ENCODE measurements at regions not wholly inside any gene's neighbourhood (a gene's known extent, or its start where the extent isn't known, plus 50 kb on each side); places are given as distances from the start of the nearest gene placed in this dataset.

DNA sequence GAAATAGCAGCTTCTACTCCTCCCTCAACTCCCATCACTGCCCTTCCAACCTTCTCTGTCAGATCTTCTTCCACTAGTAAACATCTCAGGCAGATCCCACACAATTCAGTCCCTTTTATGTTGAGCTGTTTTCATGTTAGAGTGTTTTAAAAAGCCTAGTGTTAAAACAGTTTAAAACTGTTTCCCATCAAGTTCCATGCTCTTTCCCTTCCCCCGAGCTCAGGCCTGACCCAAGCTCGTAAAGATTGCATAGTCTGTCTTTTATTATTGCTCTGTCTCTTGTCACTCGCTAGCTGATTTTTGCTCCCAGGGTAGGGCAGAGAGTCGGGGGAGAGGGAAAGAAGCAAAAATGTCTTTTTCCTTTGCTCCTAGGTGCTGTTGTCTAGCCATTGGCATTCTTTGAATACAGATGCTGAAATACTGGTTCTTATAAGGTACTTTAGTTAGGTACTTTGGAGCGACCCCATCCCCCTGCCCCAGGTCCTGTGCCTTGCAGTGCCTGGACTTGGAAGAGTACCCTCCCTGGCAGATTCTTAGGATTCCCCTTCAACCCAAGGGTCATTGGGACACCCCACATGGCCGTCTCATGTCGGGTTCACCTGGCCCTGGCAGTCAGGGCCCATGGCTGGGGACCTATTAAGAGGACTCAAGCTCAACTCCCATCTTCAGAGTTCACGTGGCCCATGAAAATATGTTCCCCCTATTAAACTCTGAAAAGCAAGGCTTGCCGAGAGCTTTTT lies 101.2 kb upstream of the ARMC2 start:
- H4K20me1 ChIP-seq (ENCODE audit: control insufficient read depth, extremely low read depth, insufficient read depth, low read length): no peaks in the 10 kb centered on the region
- no peaks in the 10 kb centered on the region for H3K9me3 ChIP-seq (ENCODE audit: control insufficient read depth, low read depth, low read length)
- FAIRE-seq (no peak), DNase-seq (ENCODE audit: low read depth, low spot score) (no peak)
- no peak overlapping the region for H3K27ac ChIP-seq (ENCODE audit: control insufficient read depth, insufficient read depth, low read length)
- peaks cover 33% of the 10 kb centered on the region for H3K4me1 ChIP-seq (ENCODE audit: control insufficient read depth, extremely low read depth, insufficient read depth, low read length)
- no peak overlapping the region for H3K4me3 ChIP-seq (ENCODE audit: control insufficient read depth in 2 of 3, extremely low read depth in 1 of 3, insufficient read depth in 2 of 3, low read depth in 1 of 3, low read length in 3 of 3)
- H3K4me2 ChIP-seq (ENCODE audit: control insufficient read depth, extremely low read depth, insufficient read depth, low read depth, low read length): peak overlapping the region; percentile 42
- no peak for TF ChIP-seq CTCF (optimal IDR thresholded peaks at IDR 0.05 in 1 of 3, IDR thresholded peaks at IDR 0.05 in 1 of 3, conservative IDR thresholded peaks at IDR 0.05 in 1 of 3; ENCODE audit: extremely low read depth in 1 of 3, insufficient read depth in 2 of 3, low read length in 3 of 3)
- no peak for TF ChIP-seq EZH2 (IDR thresholded peaks at IDR 0.05; ENCODE audit: low read length)
- no peak overlapping the region for H3K9ac ChIP-seq (ENCODE audit: control insufficient read depth, extremely low read depth, insufficient read depth, low read length)
- dilution Hi-C loops (cut with MboI; ENCODE audit: extremely low pct_ligation_motif_present, low sequenced_read_pairs): no loop called here
- H3K27me3 ChIP-seq (ENCODE audit: control insufficient read depth, extremely low read depth, insufficient read depth, low read length): no peaks in the 10 kb centered on the region
- no peaks in the 10 kb centered on the region for H3K79me2 ChIP-seq (ENCODE audit: control insufficient read depth, insufficient read depth, low read length)
- no peaks in the 10 kb centered on the region for H3K9me1 ChIP-seq (ENCODE audit: control insufficient read depth, extremely low read depth, insufficient read depth, low read length)
- H2AFZ ChIP-seq (ENCODE audit: control insufficient read depth, low read length): no peak overlapping the region
- no peaks in the 10 kb centered on the region for H3K36me3 ChIP-seq (ENCODE audit: control insufficient read depth in 2 of 2, extremely low read depth in 1 of 2, insufficient read depth in 2 of 2, low read length in 2 of 2)

DNA sequence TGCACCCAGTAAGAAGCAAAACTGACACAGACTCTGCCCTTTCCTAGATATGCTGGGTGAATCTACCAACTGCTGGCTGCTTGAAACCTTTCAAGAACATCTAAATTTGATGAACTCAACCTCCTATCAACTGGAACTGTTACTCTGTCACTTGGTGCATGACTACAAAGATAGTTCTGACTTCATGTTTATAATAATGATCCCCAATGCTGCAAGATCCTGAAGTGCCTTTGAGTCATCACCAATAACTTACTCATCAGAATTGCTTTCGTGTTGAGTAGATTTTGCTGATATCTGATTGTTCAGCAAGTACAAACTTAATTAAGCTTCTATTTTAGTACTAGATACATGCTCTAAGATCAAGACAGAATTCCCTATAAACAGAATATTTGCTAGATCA lies 100.2 kb upstream of the ARMC2 start:
- DNase-seq (ENCODE audit: low read depth, low spot score): no peak
- H3K4me1 ChIP-seq (ENCODE audit: control insufficient read depth, extremely low read depth, insufficient read depth, low read length): peaks cover 29% of the 10 kb centered on the region
- no peak for TF ChIP-seq CTCF (optimal IDR thresholded peaks at IDR 0.05 in 1 of 3, IDR thresholded peaks at IDR 0.05 in 1 of 3, conservative IDR thresholded peaks at IDR 0.05 in 1 of 3; ENCODE audit: extremely low read depth in 1 of 3, insufficient read depth in 2 of 3, low read length in 3 of 3)
- no peak for TF ChIP-seq EZH2 (IDR thresholded peaks at IDR 0.05; ENCODE audit: low read length)
- no peaks in the 10 kb centered on the region for H4K20me1 ChIP-seq (ENCODE audit: control insufficient read depth, extremely low read depth, insufficient read depth, low read length)
- no peak overlapping the region for H3K9ac ChIP-seq (ENCODE audit: control insufficient read depth, extremely low read depth, insufficient read depth, low read length)
- H3K4me3 ChIP-seq (ENCODE audit: control insufficient read depth in 2 of 3, extremely low read depth in 1 of 3, insufficient read depth in 2 of 3, low read depth in 1 of 3, low read length in 3 of 3): no peak overlapping the region
- H3K9me3 ChIP-seq (ENCODE audit: control insufficient read depth, low read depth, low read length): no peaks in the 10 kb centered on the region
- H3K9me1 ChIP-seq (ENCODE audit: control insufficient read depth, extremely low read depth, insufficient read depth, low read length): no peaks in the 10 kb centered on the region
- H3K79me2 ChIP-seq (ENCODE audit: control insufficient read depth, insufficient read depth, low read length): no peaks in the 10 kb centered on the region
- peak; percentile 56 for FAIRE-seq
- no peaks in the 10 kb centered on the region for H3K27me3 ChIP-seq (ENCODE audit: control insufficient read depth, extremely low read depth, insufficient read depth, low read length)
- dilution Hi-C loops (cut with MboI; ENCODE audit: extremely low pct_ligation_motif_present, low sequenced_read_pairs): no loop called here
- no peak overlapping the region for H3K27ac ChIP-seq (ENCODE audit: control insufficient read depth, insufficient read depth, low read length)
- H2AFZ ChIP-seq (ENCODE audit: control insufficient read depth, low read length): no peak overlapping the region
- no peaks in the 10 kb centered on the region for H3K36me3 ChIP-seq (ENCODE audit: control insufficient read depth in 2 of 2, extremely low read depth in 1 of 2, insufficient read depth in 2 of 2, low read length in 2 of 2)
- no peak overlapping the region for H3K4me2 ChIP-seq (ENCODE audit: control insufficient read depth, extremely low read depth, insufficient read depth, low read depth, low read length)

Measured in keratinocyte (primary cell).